HG02610 (cell line): ENCODE measurements at regions not wholly inside any gene's neighbourhood (a gene's known extent, or its start where the extent isn't known, plus 50 kb on each side); places are given as distances from the start of the nearest gene placed in this dataset.
A peak's percentile ranks its signal among the peaks of the same experiment; 100 is the strongest.

Experiments
- ATAC-seq: cut with Tn5 transposase; IDR thresholded peaks from one replicate; pipeline ENCODE4 v1.9.1; 2021; ENCODE audit warnings: mild to moderate bottlenecking, moderate library complexity; ENCODE audit not compliant: unreplicated experiment

GRCh38 chr7:116142850-116143249 lies 67.5 kb upstream of the TES start:
- no peak for ATAC-seq

GRCh38 chr7:116145245-116145852 lies 65.0 kb upstream of the TES start:
- ATAC-seq = peak; percentile 83

- ATAC-seq = no peak
Measured at GRCh38 chr7:116148108-116148507, 62.2 kb upstream of the TES start.

- ATAC-seq = no peak
Measured at GRCh38 chr7:116148626-116149025, 61.7 kb upstream of the TES start.

GRCh38 chr7:116150588-116150987 lies 59.8 kb upstream of the TES start:
- ATAC-seq = peak; percentile 92

GRCh38 chr7:116152276-116152675 lies 58.1 kb upstream of the TES start:
- ATAC-seq = no peak

GRCh38 chr7:116153050-116153449 lies 57.3 kb upstream of the TES start:
- ATAC-seq = no peak

GRCh38 chr7:116159711-116160110 lies 50.6 kb upstream of the TES start:
- ATAC-seq = no peak
